IMR-90 (cell line): ENCODE measurements at regions not wholly inside any gene's neighbourhood (a gene's known extent, or its start where the extent isn't known, plus 50 kb on each side); places are given as distances from the start of the nearest gene placed in this dataset.

Experiments
- ATAC-seq: fragments of 200-7000 bp; cut with Tn5 transposase; 2 replicates; pipeline ENCODE4 v1.9.1; 2020; ENCODE audit warnings: low read depth, mild to moderate bottlenecking, moderate library complexity
- BruUV-seq: library from RNA; stranded (reverse); fragments of 400-500 nt; replicated peaks from 2 replicates; lab custom pipeline; 2021; lab: Mats Ljungman, UMichigan
- CTCF ChIA-PET: fragments of 300-600 bp; formaldehyde crosslinking; extraction: SDS; loops from one replicate; lab custom pipeline; 2021; ENCODE audit warnings: antibody characterized with exemption; lab: Yijun Ruan, JAX
- POLR2A ChIA-PET: fragments of 300-600 bp; sonication (Branson Sonifier 250); formaldehyde crosslinking; loops from one replicate; lab custom pipeline; 2022; ENCODE audit warnings: antibody characterized with exemption; ENCODE audit not compliant: unreplicated experiment; lab: Charles Lee
- DNase-seq: peaks from one replicate; pipeline ENCODE4 v3.0.0; 2013
- H2AFZ ChIP-seq: replicated peaks from 2 replicates; pipeline ENCODE3; 2013; ENCODE audit warnings: low read length, mild to moderate bottlenecking; ENCODE audit not compliant: poor library complexity
- H2AK5ac ChIP-seq: 2 replicates; pipeline ENCODE4 v1.6.1; 2013; ENCODE audit warnings: low read depth, low read length, inconsistent platforms
- H2AK9ac ChIP-seq: replicated peaks from 2 replicates; pipeline ENCODE3; 2013; ENCODE audit warnings: mild to moderate bottlenecking, low read depth, low read length, moderate library complexity; ENCODE audit not compliant: poor library complexity
- H2BK120ac ChIP-seq: 2 replicates; pipeline ENCODE4 v1.6.1; 2013; ENCODE audit warnings: low read depth, low read length, inconsistent platforms
- H2BK15ac ChIP-seq: 3 replicates; pipeline ENCODE4 v1.6.1; 2013; ENCODE audit warnings: low read depth, low read length, inconsistent platforms
- H2BK20ac ChIP-seq: 2 replicates; pipeline ENCODE4 v1.6.1; 2013; ENCODE audit warnings: low read depth, mild to moderate bottlenecking, inconsistent platforms, low read length, moderate library complexity
- H2BK5ac ChIP-seq: 2 replicates; pipeline ENCODE4 v1.6.1; 2013; ENCODE audit warnings: mild to moderate bottlenecking, low read depth, low read length, inconsistent platforms; ENCODE audit not compliant: poor library complexity, severe bottlenecking
- H3K14ac ChIP-seq: replicated peaks from 2 replicates; pipeline ENCODE4 v1.6.1; 2013; ENCODE audit warnings: low read depth, low read length, inconsistent platforms
- H3K18ac ChIP-seq: 2 replicates; pipeline ENCODE4 v1.6.1; 2013; ENCODE audit warnings: low read depth, low read length, control low read depth
- H3K23ac ChIP-seq: 2 replicates; pipeline ENCODE4 v1.6.1; 2013; ENCODE audit warnings: low read depth, low read length, inconsistent platforms
- H3K27ac ChIP-seq: 2 replicates; pipeline ENCODE4 v1.5.1; 2013; ENCODE audit warnings: mild to moderate bottlenecking, control low read depth, low read length; ENCODE audit not compliant: insufficient read depth
- H3K27me3 ChIP-seq: 2 replicates; pipeline ENCODE4 v1.6.1; 2013; ENCODE audit warnings: low read length; ENCODE audit not compliant: control insufficient read depth, insufficient read depth
- H3K36me3 ChIP-seq: 2 replicates; pipeline ENCODE4 v1.6.1; 2013; ENCODE audit warnings: low read length, mixed read lengths; ENCODE audit not compliant: control insufficient read depth, insufficient read depth
- H3K4ac ChIP-seq: 2 replicates; pipeline ENCODE4 v1.6.1; 2013; ENCODE audit warnings: low read depth, low read length, inconsistent platforms
- H3K4me1 ChIP-seq: 2 replicates; pipeline ENCODE4 v1.6.1; 2013; ENCODE audit warnings: low read length, mixed read lengths; ENCODE audit not compliant: control insufficient read depth, insufficient read depth
- H3K4me2 ChIP-seq: 2 replicates; pipeline ENCODE4 v1.6.1; 2013; ENCODE audit warnings: low read depth, mild to moderate bottlenecking, control low read depth, low read length, moderate library complexity
- H3K4me3 ChIP-seq: 2 replicates; pipeline ENCODE4 v1.5.1; 2013; ENCODE audit warnings: low read depth, mild to moderate bottlenecking, control low read depth, low read length, moderate library complexity; ENCODE audit not compliant: insufficient read depth
- H3K56ac ChIP-seq: 2 replicates; pipeline ENCODE4 v1.6.1; 2013; ENCODE audit warnings: low read length, inconsistent platforms; ENCODE audit not compliant: insufficient read depth; ENCODE audit errors: extremely low read depth
- H3K79me1 ChIP-seq, 2 experiments: 2 replicates each; pipeline ENCODE4 v1.6.1; 2013; ENCODE audit warnings: low read length in 2 of 2, inconsistent platforms in 1 of 2, low read depth in 1 of 2
- H3K9ac ChIP-seq: 2 replicates; pipeline ENCODE4 v1.6.1; 2013; ENCODE audit warnings: low read depth, low read length, control low read depth
- H3K9me1 ChIP-seq: 2 replicates; pipeline ENCODE4 v1.6.1; 2013; ENCODE audit warnings: low read length, inconsistent platforms; ENCODE audit not compliant: insufficient read depth
- H3K9me3 ChIP-seq: 2 replicates; pipeline ENCODE4 v1.6.1; 2013; ENCODE audit warnings: low read length; ENCODE audit not compliant: control insufficient read depth, insufficient read depth
- H4K20me1 ChIP-seq: 2 replicates; pipeline ENCODE4 v1.6.1; 2013; ENCODE audit warnings: low read length, inconsistent platforms; ENCODE audit not compliant: insufficient read depth
- H4K5ac ChIP-seq: 2 replicates; pipeline ENCODE4 v1.6.1; 2013; ENCODE audit warnings: mild to moderate bottlenecking, low read depth, low read length, control low read depth
- H4K8ac ChIP-seq, 2 experiments: 2 replicates each; pipeline ENCODE4 v1.6.1; 2013; ENCODE audit warnings: low read depth in 2 of 2, low read length in 2 of 2, control low read depth in 1 of 2, inconsistent platforms in 1 of 2
- H4K91ac ChIP-seq: 2 replicates; pipeline ENCODE4 v1.6.1; 2013; ENCODE audit warnings: low read depth, low read length, inconsistent platforms; ENCODE audit not compliant: insufficient read depth
- BHLHE40 ChIP-seq: fragments of 150-350 bp; IDR thresholded peaks from 2 replicates; pipeline ENCODE4 v1.6.1; 2016; ENCODE audit warnings: mild to moderate bottlenecking, low read depth, low read length
- CEBPB ChIP-seq: IDR thresholded peaks from 2 replicates; pipeline ENCODE4 v1.6.1; 2012; ENCODE audit warnings: low read depth, low read length, improper control_type of control experiment
- CHD1 ChIP-seq: IDR thresholded peaks from 2 replicates; pipeline ENCODE4 v1.6.1; 2012; ENCODE audit warnings: low read depth, low read length, improper control_type of control experiment
- FOS ChIP-seq: fragments of 150-350 bp; IDR thresholded peaks from 2 replicates; pipeline ENCODE4 v1.6.1; 2016; ENCODE audit warnings: low read depth, low read length
- MAFK ChIP-seq: IDR thresholded peaks from 2 replicates; pipeline ENCODE4 v1.6.1; 2012; ENCODE audit warnings: low read depth, low read length, improper control_type of control experiment
- MAZ ChIP-seq: IDR thresholded peaks from 2 replicates; pipeline ENCODE4 v1.6.1; 2012; ENCODE audit warnings: low read depth, mild to moderate bottlenecking, low read length, improper control_type of control experiment, moderate library complexity, borderline replicate concordance
- MXI1 ChIP-seq: IDR thresholded peaks from 2 replicates; pipeline ENCODE4 v1.6.1; 2012; ENCODE audit warnings: low read depth, mild to moderate bottlenecking, low read length, moderate library complexity, borderline replicate concordance
- NFE2L2 ChIP-seq: fragments of 150-350 bp; IDR thresholded peaks from 2 replicates; pipeline ENCODE4 v1.6.1; 2016; ENCODE audit warnings: low read depth, mild to moderate bottlenecking, low read length
- POLR2A ChIP-seq: IDR thresholded peaks from 2 replicates; pipeline ENCODE4 v1.6.1; 2012; ENCODE audit warnings: mild to moderate bottlenecking, low read depth, low read length
- RAD21 ChIP-seq: IDR thresholded peaks from 2 replicates; pipeline ENCODE4 v1.6.1; 2012; ENCODE audit warnings: low read length, improper control_type of control experiment
- RCOR1 ChIP-seq: IDR thresholded peaks from 2 replicates; pipeline ENCODE4 v1.6.1; 2012; ENCODE audit warnings: mild to moderate bottlenecking, low read length, improper control_type of control experiment; ENCODE audit not compliant: insufficient replicate concordance
- RFX5 ChIP-seq: IDR thresholded peaks from 2 replicates; pipeline ENCODE4 v1.8.0; 2012; ENCODE audit warnings: low read depth, mild to moderate bottlenecking, low read length, moderate library complexity
- SMC3 ChIP-seq: fragments of 150-350 bp; IDR thresholded peaks from 2 replicates; pipeline ENCODE4 v1.6.1; 2016; ENCODE audit warnings: low read depth, mild to moderate bottlenecking, antibody characterized with exemption, low read length, moderate library complexity
- dilution Hi-C: fragments of 300-500 bp; cut with HindIII; formaldehyde crosslinking; loops from one replicate; pipeline ENCODE4 v1.14.3; 2018; ENCODE audit warnings: low sequenced_read_pairs; ENCODE audit not compliant: unreplicated experiment
- in situ Hi-C: fragments of 300-500 bp; cut with MboI; formaldehyde crosslinking; loops from 3 replicates; pipeline ENCODE4 v1.14.3; 2019; ENCODE audit warnings: low sequenced_read_pairs, inconsistent platforms, mixed read lengths
- intact Hi-C: fragments of 100-400 bp; cut with micrococcal nuclease; formaldehyde crosslinking; loops from 2 replicates; pipeline ENCODE4 v1.10.0; 2022
- TF ChIP-seq, protein P1 (sequence below): fragments of 150-350 bp; IDR thresholded peaks from 2 replicates; pipeline ENCODE4 v1.6.1; 2016; ENCODE audit warnings: low read depth, mild to moderate bottlenecking, low read length, moderate library complexity, borderline replicate concordance
- TF ChIP-seq, protein P2 (sequence below): fragments of 150-350 bp; IDR thresholded peaks from 2 replicates; pipeline ENCODE4 v1.6.1; 2017; ENCODE audit warnings: mild to moderate bottlenecking, antibody characterized with exemption, low read length, low read depth
- TF ChIP-seq, protein P3 (sequence below): conservative IDR thresholded peaks from 2 replicates; pipeline ENCODE4 v1.5.1; 2012; ENCODE audit warnings: mild to moderate bottlenecking, low read depth, low read length, improper control_type of control experiment

DNA sequence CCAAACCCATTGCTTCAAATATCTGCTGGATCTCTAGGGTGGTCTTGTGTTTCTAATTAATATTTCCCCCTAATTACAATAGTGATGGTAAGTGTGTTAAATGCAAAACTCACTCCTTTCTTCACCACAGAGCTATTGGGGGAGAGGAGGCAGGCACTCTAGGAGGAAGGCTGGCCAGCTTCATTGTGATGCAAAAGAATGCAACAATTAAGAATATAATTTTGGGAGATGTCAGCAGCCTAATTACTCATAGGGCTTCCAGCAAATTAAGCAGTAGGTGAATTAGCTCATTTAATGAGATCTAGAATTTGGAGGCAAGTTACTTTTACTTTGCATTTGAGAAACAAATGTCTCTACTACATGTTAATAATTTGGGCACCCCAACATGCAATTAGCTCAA lies 560.4 kb upstream of the DAB1 start:
- intact Hi-C loops (no loop called here), in situ Hi-C loops (no loop called here), dilution Hi-C loops (no loop called here)
- H2BK15ac ChIP-seq = no peak overlapping the region
- ChIA-PET CTCF (no interaction called here), POLR2A (no interaction called here)
- no peaks in the 10 kb centered on the region for H3K9me1 ChIP-seq
- no peaks in the 10 kb centered on the region for H3K27me3 ChIP-seq
- H3K9me3 ChIP-seq = no peaks in the 10 kb centered on the region
- H3K9ac ChIP-seq = no peak overlapping the region
- no peak overlapping the region for H3K4me3 ChIP-seq
- ATAC-seq (no peak), DNase-seq (no peak)
- H3K14ac ChIP-seq = no peak overlapping the region
- H4K5ac ChIP-seq = no peak overlapping the region
- no peak overlapping the region for H3K27ac ChIP-seq
- H2BK20ac ChIP-seq = no peak overlapping the region
- H3K4me1 ChIP-seq = no peaks in the 10 kb centered on the region
- no peaks in the 10 kb centered on the region for H3K79me1 ChIP-seq
- H2AFZ ChIP-seq = no peak overlapping the region
- no peak overlapping the region for H3K4ac ChIP-seq
- no peak overlapping the region for H2AK9ac ChIP-seq
- no TSS peak for BruUV-seq
- TF ChIP-seq RAD21 (no peak), SMC3 (no peak), MXI1 (no peak), MAFK (no peak), NFE2L2 (no peak), CEBPB (no peak), CHD1 (no peak), MAZ (no peak), POLR2A (no peak), BHLHE40 (no peak), RFX5 (no peak), RCOR1 (no peak), FOS (no peak)
- TF ChIP-seq, protein P1, sequence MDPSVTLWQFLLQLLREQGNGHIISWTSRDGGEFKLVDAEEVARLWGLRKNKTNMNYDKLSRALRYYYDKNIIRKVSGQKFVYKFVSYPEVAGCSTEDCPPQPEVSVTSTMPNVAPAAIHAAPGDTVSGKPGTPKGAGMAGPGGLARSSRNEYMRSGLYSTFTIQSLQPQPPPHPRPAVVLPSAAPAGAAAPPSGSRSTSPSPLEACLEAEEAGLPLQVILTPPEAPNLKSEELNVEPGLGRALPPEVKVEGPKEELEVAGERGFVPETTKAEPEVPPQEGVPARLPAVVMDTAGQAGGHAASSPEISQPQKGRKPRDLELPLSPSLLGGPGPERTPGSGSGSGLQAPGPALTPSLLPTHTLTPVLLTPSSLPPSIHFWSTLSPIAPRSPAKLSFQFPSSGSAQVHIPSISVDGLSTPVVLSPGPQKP = no peak
- TF ChIP-seq, protein P2, sequence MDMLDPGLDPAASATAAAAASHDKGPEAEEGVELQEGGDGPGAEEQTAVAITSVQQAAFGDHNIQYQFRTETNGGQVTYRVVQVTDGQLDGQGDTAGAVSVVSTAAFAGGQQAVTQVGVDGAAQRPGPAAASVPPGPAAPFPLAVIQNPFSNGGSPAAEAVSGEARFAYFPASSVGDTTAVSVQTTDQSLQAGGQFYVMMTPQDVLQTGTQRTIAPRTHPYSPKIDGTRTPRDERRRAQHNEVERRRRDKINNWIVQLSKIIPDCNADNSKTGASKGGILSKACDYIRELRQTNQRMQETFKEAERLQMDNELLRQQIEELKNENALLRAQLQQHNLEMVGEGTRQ = no peak
- TF ChIP-seq, protein P3, sequence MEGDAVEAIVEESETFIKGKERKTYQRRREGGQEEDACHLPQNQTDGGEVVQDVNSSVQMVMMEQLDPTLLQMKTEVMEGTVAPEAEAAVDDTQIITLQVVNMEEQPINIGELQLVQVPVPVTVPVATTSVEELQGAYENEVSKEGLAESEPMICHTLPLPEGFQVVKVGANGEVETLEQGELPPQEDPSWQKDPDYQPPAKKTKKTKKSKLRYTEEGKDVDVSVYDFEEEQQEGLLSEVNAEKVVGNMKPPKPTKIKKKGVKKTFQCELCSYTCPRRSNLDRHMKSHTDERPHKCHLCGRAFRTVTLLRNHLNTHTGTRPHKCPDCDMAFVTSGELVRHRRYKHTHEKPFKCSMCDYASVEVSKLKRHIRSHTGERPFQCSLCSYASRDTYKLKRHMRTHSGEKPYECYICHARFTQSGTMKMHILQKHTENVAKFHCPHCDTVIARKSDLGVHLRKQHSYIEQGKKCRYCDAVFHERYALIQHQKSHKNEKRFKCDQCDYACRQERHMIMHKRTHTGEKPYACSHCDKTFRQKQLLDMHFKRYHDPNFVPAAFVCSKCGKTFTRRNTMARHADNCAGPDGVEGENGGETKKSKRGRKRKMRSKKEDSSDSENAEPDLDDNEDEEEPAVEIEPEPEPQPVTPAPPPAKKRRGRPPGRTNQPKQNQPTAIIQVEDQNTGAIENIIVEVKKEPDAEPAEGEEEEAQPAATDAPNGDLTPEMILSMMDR = no peak
- no peak overlapping the region for H2BK120ac ChIP-seq
- H2AK5ac ChIP-seq = no peak overlapping the region
- no peak overlapping the region for H3K18ac ChIP-seq
- H2BK5ac ChIP-seq = no peak overlapping the region
- no peak overlapping the region for H3K4me2 ChIP-seq
- no peak overlapping the region for H4K8ac ChIP-seq
- H4K20me1 ChIP-seq = no peaks in the 10 kb centered on the region
- H4K91ac ChIP-seq = no peak overlapping the region
- H3K23ac ChIP-seq = no peak overlapping the region
- H3K36me3 ChIP-seq = no peaks in the 10 kb centered on the region
- no peak overlapping the region for H3K56ac ChIP-seq
